Activated CD8-positive, alpha-beta memory T cell treated with anti-CD3 and anti-CD28 coated beads for 4 hours (primary cell): ENCODE measurements at regions not wholly inside any gene's neighbourhood (a gene's known extent, or its start where the extent isn't known, plus 50 kb on each side); places are given as distances from the start of the nearest gene placed in this dataset.
"Not testable (repeated sequence)": the region's sequence is repeated elsewhere in the genome, so short reads cannot be mapped to it uniquely, and the experiment has no call there.

Source experiments
- DNase-seq, 2 donors: peaks; one replicate each; pipeline ENCODE4 v3.0.0-alpha.2; 2020; ENCODE audit warnings: low read depth in 2 of 2

DNA sequence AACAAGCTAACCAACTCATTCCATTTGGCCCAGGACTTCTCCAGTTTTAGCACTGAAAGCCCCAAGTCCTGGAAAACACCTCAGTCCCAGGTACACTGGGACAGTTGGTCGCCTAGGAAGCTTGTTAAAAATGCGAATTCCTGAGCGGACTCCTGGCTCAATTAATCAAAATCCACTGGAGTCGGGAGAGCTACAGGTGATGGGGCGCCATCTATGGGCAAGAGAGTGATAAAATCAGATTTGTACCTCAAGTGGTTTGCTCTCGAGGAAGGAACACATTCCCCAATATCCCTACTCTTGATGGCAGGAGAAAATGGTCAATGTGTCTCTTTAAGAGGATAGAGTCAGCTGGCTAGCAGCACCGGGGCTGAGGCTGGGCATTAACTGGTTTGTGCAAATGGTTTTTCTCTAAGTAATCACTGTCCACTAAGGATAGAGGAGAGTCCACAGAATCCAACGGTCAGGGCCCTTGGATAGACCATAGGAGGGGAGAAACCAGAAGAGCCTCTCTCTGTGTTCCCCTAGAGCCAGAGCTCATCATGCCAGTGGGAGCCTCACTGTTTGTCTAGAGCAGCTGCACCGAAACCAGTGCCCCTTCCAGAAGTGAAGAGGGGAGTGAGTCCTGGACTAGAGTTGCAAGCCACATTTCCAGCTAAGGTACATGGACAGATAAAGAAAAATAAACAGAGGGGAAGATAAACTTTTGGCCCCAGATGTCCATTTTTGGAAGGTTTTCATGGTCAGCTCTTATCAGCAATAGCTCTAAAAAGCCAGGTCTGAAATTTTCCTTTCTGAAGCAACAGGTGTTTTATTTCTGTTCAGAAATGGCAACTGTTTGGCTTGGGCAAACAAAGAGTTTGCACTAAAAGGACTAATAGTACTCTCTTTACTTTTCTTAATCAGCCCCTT lies 148.5 kb downstream of the TENT5C start:
- no peak for DNase-seq

DNA sequence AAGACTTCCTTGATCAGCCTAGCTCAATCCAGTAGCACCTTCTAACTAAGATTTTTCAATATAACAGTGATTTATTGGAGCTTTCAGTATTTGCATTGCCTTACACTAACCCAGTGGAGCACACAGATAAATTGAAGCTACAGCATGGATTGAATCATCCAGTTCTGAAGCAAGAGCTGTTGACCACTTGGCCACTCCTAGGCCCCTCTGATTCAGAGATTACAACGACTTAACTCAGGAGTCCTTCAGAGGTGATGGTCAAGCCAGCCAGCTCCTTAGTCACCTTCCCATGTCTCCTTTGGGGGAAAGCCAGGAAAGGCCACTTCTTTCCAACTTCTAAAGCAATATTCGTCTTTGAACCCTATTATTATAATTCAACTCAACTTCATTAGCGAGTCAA lies 151.8 kb downstream of the TENT5C start:
- DNase-seq, result no peak

DNA sequence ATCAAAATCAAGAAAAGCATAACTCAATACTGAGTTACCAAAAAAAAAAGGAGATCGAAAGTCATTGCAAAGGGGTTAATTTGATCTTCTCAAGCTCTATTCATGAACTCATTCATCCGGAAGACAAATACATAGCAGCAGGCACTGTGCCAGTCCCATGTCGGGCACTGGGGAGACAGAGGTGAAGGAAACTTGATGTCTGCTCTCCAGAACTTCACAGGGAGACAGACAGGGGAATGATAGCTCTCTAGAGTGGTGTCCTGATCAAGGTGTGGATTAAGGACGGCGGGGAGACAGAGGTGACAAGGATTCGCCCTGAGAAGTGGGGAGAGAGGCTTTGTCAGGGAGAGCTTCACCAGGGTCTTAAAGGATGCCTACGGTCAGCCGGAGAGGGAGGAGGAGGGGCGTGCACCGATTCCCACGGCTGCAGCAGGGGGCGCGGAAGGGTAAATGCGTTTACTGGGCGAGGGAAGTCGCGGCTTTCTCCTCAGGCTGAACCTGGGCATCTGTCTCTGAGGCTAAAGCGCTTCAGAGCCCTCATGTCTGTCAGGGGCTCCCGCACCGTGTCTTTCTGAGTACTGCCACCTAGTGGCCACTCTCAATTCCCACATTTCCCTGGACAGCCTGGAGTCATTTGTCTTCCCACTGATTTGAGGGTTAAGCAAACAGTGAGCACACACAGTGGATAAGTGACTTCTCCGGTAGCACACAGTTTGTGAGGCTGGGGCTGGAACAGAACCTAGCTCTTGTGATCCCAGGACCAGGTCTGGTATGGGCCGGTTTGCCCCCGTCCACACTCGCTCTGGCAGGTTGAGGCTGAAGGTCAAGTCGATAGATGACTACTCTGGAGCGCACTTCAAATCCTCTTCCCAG lies 152.8 kb downstream of the TENT5C start:
- DNase-seq, result peak; percentile 31 to 53

DNA sequence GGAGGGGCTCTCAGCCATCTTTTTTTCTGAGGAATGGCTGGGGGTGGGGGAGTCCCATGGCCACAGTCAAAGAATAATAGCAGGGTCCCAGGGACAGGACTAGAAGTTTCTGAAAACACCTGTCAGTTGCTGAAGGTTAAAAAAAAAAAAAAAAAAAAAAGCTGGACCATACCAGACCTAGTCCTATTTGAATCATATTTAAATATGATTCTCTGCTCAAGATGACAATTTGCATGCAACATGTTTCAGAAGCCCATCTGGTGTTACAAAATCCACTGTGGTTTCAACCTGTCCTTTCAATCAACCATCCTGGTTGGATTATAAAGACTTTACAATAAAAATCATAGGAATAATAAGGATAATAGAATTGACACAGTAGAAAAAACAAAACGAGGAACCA lies 153.7 kb downstream of the TENT5C start:
- no peak for DNase-seq

DNA sequence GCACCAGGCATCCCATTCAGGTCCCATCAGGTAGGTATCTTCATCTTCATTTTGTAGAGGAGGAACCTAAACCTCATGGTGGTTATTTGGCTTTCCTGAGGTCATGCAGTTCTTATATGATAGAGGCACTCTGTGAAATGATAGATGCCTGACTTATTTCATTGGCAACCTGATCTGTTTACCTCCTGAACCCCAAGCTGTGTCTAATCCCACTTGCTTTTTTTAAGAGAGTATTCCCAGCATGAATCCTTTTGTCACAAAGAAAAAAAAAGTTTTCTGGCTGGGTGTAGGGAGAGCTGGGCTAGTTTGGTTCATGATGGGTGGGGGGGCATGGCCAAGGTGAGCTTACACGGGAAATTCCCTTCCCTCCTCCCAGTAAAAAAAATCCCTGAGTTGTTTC lies 154.2 kb downstream of the TENT5C start:
- no peak for DNase-seq

DNA sequence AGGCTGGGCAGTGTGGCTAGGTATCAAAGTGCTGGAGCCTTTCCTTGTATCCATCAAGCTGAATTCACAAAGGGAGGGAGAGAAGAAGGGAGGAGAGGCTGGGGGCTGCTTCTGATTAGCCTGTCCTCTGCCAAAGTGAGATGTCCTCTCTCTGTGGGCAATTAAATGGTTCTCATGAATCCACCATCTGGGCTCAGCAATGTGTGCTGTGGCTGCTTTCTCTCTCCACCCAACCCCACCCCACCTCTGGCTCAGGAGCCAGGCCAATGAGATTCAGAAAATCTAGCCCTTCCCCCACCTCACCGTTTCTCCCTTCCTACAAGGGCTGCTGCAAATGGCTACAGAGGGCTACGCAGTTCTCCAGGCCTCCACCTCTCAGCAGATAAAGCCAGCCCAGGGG lies 154.6 kb downstream of the TENT5C start:
- no peak for DNase-seq

DNA sequence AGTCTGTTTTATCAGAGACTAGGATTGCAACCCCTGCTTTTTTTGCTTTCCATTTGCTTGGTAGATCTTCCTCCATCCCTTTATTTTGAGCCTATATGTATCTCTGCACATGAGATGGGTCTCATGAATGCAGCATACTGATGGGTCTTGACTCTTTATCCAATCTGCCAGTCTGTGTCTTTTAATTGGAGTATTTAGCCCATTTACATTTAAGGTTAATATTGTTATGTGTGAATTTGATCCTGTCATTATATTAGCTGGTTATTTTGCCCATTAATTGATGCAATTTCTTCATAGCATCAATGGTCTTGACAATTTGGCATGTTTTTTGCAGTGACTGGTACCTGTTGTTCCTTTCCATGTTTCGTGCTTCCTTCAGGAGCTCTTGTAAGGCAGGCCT lies 161.7 kb downstream of the GDAP2 start:
- not testable (repeated sequence) for DNase-seq

DNA sequence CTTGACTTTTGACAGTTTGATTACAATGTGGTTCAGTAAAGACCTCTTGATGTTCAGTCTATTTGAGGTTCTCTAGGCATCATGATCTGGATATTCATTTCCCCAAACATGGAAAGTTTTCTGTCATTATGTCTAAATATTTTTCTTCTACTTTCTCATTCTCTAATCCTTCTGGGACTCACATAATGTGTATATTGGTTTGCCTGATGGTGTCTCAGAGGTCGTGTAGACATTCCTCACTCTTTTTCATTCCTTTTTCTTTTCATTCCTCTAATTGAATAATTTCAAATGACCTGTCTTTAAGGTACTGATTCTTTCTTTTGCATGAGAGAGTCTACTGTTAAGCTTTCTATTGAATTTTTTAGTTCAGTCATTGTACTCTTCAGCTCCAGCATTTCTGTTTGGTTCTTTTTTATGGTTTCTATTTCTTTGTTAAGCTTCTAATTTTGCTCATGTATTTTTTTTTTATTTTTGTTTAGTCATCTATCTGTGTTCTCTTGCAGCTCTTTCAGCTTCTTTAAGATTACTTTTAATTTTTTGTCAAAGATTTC lies 158.4 kb downstream of the GDAP2 start:
- no peak for DNase-seq

DNA sequence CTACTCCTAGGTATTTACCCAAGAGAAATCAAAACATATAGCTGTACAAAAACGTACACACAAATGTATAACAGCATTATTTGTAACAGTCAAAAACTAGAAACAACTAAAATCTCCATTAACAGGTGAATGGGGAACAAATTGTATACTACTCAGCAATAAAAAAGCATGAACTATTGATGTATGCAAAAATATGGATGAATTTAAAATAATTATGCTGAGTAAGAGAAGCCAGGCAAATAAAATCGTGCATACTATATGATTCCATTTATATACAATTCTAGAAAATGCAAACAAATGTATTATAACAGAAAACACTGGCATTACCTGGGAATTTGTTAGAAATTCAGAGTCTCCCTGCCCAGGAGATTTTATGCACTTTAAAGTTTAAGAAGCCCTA lies 150.1 kb downstream of the GDAP2 start:
- no peak for DNase-seq

DNA sequence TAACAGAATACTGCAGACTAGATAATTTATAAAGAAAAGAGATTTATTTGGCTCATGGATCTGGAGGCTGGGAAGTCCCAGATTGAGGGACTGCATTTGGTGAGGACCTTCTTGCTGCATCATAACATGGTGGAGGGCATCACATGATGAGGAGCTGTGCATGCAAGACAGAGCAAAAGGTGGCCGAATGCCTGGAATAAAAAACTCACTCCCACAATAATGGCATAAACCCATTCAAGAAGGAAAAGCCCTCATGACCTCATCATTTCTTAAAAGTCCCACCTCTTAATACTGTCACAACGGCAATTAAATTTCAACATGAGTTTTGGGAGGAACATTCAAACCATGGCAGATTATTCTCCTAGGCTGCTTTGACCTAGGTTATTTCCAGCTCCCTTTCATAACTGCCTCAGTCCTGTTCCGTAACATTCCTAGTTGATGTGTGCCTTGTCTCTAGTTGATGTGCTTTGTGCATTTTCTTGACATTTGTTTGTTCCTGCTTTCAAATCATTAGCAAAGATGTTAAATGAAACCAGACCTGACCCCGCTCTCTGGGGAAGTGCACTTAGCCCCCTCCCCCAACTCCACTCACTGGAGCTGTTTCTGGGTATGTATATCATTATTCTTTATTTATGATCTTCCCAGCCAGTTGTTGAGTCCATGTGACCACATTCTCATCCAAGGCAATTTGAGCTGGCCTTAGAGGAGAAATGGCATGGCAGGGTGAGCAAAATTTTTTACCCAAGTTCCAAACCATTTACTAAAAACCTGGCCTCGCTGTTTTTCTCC lies 148.5 kb downstream of the GDAP2 start:
- DNase-seq, result no peak

DNA sequence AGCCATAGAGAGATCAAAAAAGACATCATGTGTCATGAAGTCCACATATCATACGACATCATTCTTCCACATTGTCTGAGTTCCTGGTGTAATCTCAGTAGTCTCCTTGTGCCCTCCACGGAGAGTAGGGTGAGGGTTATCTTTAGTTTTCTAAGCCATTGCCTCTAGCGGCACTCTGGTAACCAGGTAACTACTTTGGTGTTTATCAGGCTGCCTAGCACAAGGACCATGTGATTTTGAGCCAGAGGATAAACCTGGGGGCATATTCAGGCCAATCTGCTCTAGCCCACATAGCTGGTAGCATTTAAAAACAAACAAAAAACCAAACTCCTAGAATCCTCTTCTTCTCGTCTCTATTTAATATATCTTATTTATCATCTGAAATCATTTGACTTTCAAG lies 147.4 kb downstream of the GDAP2 start:
- no peak for DNase-seq

DNA sequence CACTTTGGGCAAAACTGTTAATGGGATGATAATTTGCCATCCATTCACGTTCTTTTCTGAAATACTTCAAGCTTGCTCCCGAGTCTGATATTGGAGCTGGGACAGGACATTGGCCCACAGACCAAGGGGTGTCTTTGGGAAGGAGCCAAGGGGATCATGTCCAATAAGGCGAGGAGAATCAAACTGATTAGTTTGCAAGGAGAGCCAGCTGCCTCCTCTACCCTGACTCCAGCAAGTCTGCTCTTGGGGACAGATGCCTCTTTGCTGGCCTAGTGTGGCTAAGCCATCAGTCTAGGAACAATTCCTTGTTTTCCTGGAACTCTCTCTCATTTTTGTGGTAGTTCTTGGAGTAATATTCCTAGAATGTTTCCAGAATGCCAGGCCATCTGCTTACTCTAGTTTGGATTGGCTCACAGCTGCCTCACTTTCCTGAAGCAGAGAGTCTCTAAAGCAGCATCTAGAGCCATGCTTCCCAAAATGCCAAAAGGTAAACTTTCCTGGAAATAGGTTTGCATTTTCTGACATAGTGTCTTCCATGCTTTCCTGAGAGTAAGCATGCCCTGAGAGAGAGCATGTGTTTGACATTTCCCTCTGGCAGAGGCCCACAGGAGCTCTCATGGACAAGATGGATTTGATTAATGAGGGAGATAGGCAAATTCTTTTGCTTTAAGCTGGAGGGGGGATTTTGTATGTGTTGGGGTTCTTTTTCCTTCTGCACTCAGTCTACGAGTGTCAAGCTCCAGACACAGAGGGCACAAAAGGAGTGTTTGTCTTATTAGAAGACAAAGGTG lies 145.6 kb downstream of the GDAP2 start:
- no peak for DNase-seq

DNA sequence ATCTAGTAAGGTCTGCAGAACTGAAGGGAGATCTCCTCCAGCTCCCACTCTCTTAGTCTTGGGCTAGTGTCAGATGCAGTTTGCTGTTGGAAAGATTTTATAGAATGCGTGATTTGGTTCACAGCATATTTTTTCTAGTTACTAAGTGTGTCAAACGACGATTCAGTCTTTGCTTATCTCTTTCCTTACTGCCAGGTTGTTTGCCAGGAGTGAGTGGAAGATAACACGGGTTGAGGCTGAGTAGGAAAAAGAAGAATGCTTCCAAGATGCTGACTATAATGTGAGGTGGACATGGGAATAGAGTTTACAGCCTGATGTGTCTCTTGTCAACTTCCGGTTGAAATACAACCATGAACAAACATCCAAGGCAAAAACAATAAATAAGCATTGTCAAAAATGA lies 141.4 kb downstream of the GDAP2 start:
- DNase-seq, result no peak

DNA sequence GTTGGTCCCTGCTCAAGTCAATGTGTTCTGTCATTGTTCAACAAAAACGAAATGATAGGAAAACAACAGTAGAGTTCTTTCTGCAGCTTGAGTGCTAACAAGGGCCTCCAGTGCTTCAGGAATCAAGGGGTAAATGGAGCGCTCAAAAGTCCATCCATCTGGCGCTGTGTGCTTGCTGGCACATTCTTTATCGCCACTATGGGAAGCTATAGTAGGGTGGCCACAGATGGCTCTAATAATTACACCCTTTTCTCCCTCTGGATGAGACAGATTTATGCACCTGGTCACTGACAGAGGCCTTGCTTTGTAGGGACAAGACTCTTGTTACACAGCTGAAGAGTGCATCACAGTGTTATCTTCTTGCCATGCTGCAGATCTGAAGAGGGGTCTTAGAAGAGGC lies 136.0 kb downstream of the GDAP2 start:
- no peak for DNase-seq

DNA sequence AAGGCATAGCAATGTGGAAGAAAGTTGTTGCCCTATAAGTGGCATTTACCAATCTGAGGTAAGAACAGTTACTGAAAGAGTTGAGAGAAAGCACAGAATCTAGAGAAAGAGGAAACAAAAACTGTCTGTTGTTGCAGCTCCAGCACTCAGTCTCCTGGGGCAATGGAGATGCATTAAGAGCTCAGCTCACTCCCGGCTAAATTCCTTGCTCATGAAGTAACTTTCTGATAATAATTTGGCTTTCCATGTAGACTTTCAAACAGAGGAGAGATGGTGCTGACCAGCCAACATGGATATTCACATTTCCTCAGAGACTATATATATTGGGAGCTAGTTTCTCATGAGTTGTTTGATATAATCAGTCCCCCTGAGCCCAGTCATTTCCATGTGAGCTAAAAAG lies 135.3 kb downstream of the GDAP2 start:
- no peak for DNase-seq

DNA sequence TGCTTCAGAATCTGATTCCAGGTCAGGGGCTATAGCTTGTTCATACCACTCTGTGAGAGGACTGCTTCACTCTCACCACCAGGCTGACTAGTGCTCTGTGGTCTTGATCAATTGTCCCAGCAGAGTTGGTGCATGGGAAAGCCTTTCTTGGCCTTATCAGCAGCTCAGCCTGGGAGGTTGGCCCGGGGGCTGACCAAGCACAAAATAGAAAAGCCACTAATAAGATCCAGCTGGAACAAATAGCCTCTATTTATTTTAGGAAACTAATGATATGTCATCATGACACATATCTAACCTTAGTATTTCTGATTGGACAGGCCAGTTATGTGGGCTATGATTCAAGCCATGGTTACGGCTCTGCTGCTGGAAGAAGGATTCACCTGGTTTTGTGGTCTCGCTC lies 134.2 kb downstream of the GDAP2 start:
- DNase-seq, result no peak

DNA sequence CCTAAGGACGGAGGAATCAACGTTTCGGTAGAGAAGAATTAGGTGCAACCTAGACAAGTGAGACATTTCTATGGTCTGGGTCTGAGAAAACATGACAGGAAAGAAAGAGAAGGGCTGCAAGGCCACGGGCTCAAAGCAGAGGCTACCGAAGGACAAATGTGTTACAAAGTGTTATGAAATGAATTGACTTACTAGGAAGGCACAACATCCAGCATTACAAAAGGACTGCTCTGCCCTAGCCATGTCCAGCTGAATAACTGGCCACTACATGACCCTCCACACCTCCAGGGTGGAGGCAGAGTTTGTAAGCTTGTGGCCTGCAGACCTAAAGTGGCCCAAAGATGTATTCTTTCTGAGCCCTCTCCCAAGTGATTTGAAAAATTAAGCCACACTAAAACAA lies 133.6 kb downstream of the GDAP2 start:
- no peak for DNase-seq

DNA sequence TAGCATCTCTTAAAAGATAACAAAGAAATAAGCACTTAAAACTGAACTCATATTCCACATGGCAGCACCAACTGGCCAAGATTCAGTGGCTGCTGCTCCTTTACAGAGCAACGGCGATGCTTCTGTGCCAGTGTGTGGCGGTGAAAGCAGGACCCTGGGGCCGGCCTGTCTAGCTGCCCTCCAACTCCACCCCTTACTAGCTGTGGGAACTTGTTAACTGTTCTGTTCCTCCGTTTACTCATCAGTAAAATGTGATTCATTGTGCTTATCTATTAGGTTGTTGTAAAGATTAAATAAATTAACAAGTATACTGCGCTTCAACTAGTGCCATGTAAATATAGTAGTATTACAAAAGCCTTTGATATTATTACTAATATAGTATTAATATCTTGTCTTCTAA lies 133.2 kb downstream of the GDAP2 start:
- DNase-seq, result no peak

DNA sequence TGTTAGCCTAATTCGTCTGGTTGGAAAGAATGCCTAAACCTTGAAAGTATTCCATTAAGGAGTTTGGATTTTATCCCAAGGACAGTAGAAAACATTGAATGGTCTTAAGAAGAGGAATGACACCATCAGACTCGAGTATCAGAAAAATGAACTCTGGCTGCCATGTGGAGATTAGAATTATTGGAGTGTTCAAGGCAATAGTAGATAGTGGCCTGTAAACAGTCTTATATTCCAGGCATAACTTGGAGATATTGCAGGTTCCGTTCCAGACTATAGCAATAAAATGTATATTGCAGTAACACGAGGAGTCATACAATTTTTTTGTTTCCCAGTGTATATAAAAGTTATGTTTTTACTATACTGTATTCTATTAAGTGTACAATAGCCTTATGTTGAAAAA lies 130.9 kb downstream of the GDAP2 start:
- no peak for DNase-seq

DNA sequence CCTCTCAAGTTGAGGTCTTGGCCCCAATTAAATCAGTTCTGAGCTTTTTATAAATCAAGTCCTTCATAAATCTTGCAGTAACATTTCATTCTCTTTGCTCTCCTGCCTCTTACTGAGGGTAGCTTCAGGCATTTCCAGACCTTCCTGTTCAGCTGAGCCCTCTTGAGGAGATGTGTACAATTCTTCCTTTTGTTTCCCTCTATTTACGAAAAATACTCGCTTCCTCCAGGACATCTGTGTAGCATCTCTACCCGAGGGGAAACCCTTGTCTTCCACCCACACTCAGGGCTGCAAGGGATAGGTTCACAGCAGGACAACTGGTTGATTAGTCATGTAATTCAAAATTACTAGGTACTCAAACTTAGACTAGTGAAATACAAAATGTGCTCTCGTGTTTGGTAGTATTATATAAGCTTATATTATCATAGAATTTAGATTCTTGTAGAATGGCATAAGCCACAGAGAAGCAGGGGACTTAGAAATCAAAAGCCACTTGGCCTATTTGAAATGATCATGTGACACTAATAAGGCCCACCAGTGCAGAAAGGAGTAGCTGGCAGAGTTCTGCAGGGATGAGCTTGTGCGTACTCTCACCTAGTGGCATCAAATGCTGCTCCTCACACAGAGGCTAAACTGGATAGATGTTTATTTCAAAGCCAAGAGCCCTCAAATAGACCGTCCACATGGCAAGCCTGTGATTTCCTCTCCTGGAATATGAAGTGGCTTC lies 126.7 kb downstream of the GDAP2 start:
- no peak for DNase-seq
